ENCODE measurements at regions not wholly inside any gene's neighbourhood (a gene's known extent, or its start where the extent isn't known, plus 50 kb on each side); places are given as distances from the start of the nearest gene placed in this dataset.

DNA sequence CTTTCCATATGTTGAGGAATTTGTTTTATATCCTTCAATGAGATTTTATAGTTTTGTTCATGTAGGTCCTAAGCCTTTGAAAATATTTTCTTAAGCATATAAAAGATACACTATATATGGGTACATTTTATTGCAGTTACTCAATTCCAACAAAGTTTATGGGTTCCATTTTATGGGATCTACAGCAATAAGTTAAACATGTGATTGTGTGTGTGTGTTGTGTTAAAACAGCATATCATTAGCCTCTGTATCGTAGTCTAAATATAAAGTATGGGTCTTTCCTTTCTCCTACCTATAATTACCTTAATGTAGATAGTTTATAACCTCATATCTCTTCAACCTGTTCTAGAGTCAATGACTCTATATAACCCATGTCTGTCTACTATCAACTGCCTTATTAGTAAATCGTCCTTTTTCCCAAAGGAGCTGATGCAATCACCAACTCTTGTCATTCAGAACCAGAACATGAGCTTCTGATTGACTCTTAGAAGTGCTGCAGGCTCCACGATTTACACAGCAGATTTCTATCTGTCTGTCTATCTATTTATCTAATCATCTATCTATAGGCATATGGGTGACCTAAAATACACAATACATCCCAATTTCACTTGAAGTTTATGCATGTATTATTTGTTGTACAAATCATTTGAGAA, 512.6 kb upstream of the CBLB start:
- TF ChIP-seq SP1 (IDR thresholded peaks at IDR 0.05) (no peak), FOXA1 (IDR thresholded peaks at IDR 0.05) (no peak), ATF3 (IDR thresholded peaks at IDR 0.05) (no peak), CTCF (IDR thresholded peaks at IDR 0.05; ENCODE audit: low read depth, low read length, missing input control) (no peak), YY1 (IDR thresholded peaks at IDR 0.05) (no peak), RAD21 (IDR thresholded peaks at IDR 0.05) (no peak), TAF1 (conservative IDR thresholded peaks at IDR 0.05) (no peak), JUND (IDR thresholded peaks at IDR 0.05) (no peak), RXRA (IDR thresholded peaks at IDR 0.05) (no peak), GABPA (IDR thresholded peaks at IDR 0.05 in 1 of 2, conservative IDR thresholded peaks at IDR 0.05 in 1 of 2) (no peak), FOXA2 (IDR thresholded peaks at IDR 0.05) (no peak), EGR1 (IDR thresholded peaks at IDR 0.05; ENCODE audit: low read depth in 2 of 2) (no peak)
- TF ChIP-seq, protein P1, sequence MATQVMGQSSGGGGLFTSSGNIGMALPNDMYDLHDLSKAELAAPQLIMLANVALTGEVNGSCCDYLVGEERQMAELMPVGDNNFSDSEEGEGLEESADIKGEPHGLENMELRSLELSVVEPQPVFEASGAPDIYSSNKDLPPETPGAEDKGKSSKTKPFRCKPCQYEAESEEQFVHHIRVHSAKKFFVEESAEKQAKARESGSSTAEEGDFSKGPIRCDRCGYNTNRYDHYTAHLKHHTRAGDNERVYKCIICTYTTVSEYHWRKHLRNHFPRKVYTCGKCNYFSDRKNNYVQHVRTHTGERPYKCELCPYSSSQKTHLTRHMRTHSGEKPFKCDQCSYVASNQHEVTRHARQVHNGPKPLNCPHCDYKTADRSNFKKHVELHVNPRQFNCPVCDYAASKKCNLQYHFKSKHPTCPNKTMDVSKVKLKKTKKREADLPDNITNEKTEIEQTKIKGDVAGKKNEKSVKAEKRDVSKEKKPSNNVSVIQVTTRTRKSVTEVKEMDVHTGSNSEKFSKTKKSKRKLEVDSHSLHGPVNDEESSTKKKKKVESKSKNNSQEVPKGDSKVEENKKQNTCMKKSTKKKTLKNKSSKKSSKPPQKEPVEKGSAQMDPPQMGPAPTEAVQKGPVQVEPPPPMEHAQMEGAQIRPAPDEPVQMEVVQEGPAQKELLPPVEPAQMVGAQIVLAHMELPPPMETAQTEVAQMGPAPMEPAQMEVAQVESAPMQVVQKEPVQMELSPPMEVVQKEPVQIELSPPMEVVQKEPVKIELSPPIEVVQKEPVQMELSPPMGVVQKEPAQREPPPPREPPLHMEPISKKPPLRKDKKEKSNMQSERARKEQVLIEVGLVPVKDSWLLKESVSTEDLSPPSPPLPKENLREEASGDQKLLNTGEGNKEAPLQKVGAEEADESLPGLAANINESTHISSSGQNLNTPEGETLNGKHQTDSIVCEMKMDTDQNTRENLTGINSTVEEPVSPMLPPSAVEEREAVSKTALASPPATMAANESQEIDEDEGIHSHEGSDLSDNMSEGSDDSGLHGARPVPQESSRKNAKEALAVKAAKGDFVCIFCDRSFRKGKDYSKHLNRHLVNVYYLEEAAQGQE (IDR thresholded peaks at IDR 0.05), result no peak
- TF ChIP-seq, protein P2, sequence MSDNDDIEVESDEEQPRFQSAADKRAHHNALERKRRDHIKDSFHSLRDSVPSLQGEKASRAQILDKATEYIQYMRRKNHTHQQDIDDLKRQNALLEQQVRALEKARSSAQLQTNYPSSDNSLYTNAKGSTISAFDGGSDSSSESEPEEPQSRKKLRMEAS (IDR thresholded peaks at IDR 0.05), result no peak

Data from liver (tissue), 3 donors.